ENCODE measurements at regions not wholly inside any gene's neighbourhood (a gene's known extent, or its start where the extent isn't known, plus 50 kb on each side); places are given as distances from the start of the nearest gene placed in this dataset.
"Not testable (repeated sequence)": the region's sequence is repeated elsewhere in the genome, so short reads cannot be mapped to it uniquely, and the experiment has no call there.

DNA sequence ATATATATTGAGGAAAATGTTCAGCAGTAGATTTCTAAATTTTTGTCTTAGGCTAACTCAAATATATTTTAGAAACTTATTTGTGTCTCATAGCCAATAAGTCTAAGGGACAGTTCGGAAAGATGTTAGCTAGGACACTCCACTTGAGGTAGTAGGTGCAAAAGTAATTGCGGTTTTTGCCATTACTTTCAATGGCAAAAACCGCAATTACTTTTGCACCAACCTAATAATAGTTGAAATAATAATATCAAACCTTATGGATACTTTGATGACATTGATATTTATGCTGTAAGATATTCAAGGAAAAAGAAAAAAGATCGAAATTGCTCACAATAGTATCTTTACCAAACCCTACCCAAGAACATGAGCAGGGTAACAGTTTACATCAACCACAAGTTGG lies 555.5 kb upstream of the ST8SIA4 start:
- no peak for DNase-seq

DNA sequence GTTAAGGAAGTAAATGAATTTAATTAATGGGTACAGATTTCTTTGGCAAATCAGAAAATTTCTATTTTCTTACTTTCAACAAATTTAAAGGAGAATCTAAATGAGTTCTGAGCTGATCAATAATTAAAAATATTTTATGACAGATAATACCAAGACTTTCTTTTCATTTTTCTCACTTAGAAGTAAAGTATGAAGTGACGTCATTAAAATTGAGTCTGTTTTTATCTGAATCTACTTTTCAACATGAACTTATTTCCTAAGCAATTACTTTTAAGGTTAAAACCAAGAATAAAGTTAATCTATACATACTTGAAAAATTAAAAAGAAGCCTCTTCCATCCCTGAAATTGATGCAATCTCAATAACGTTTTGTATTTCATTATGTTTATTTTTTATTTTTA lies 552.8 kb upstream of the ST8SIA4 start:
- no peak for DNase-seq

DNA sequence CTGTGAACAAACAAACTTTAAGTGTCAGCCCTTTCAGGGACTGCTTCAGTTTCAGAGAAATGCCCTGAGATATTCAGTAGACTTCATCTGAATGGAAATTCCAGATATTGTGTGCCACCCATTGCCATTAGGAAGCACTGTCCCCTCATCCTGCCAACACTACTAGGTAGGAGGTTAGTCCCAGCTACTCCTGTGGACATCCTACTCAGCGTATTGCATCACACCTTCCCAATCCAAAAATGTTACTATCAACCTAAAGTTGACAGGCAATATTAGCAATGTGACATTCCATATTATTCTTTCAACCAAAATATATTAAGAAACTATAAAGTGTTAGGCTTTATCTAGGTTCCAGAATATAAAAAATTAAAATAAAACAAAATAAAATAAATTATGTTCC lies 552.0 kb upstream of the ST8SIA4 start:
- no peak for DNase-seq

DNA sequence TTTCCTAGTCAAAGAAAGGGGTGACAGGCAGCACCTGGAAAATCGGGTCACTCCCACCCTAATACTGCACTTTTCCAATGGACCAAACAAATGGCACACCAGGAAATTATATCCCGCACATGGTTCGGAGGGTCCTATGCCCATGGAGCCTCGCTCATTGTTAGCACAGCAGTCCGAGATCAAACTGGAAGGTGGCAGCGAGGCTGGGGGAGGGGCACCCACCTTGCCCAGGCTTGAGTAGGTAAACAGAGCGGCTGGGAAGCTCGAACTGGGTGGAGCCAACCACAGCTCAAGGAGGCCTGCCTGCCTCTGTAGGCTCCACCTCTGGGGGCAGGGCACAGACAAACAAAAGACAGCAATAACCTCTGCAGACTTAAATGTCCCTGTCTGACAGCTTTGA lies 539.2 kb upstream of the ST8SIA4 start:
- DNase-seq = not testable (repeated sequence)

DNA sequence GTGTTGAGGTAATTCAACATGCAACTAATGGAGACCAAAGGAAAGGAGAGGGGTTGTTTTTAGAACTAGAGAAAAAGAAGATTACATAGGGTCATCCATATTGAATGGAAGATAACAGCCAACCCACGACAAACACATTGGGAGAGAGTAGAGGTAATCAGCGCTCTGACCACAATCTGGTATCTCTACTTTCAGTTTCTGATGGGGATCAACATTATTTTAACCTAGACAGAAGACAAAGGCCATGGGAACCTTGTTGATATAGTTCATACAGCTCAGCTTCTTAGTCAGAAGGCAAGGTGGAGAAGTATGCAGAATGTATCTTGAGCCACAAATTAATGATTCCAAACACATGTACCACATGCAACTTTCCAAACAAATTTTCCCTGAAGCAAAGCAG lies 537.1 kb upstream of the ST8SIA4 start:
- DNase-seq = no peak

DNA sequence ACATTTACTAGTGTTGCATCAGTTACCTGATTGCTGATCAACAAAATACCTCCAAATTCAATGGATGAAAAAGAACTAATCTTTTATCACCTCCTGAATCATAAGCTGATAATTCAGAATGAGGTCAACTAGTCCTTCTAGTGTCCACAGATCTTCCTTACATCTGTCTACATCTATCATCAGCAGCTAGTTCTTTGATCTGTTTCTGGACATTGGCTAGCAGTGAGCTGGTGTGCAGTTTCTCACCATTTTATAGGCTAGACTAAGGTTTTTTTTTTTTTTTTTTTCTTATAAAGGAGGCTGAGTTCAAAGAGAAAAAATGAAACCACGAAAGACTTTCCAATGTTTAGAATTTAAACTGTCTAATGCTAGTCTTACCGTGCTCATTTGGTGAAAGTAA lies 534.3 kb upstream of the ST8SIA4 start:
- DNase-seq = no peak

DNA sequence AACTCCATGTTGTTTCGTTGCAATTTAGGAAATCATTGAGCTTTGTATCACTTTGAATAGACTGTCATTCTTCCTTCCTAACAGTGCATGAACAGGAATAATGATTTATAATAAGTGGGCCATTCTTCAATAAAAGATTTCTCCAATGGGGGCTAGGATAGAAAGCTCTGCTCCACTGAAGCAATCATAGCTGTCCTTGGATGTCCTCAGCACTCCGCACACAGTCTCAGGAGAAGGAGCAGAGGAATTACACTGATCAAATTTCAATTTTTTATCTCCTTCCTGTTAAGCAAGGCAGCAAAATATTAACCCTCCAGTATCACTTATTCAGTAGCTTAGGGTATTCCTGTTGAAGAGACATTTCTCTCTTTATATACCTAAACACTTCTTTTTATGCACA lies 532.7 kb upstream of the ST8SIA4 start:
- DNase-seq = no peak

DNA sequence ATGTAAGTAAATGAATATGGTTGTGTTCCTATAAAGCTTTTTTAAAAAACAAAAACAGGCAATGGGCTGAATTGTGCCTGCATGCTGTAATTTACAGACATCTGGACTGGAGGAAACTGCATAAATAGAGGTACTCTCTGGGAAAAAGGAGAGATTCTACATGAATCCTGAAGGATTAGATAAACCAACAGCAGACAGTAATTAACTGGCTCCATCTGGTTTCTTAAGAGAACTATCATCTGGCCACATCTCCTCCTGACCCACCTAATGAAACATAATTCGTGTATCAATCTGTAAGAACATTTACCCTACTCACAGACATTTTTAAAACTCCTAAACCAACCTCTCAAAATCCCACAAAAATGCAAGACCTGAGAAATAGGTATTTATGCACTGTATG lies 528.1 kb upstream of the ST8SIA4 start:
- DNase-seq = no peak

DNA sequence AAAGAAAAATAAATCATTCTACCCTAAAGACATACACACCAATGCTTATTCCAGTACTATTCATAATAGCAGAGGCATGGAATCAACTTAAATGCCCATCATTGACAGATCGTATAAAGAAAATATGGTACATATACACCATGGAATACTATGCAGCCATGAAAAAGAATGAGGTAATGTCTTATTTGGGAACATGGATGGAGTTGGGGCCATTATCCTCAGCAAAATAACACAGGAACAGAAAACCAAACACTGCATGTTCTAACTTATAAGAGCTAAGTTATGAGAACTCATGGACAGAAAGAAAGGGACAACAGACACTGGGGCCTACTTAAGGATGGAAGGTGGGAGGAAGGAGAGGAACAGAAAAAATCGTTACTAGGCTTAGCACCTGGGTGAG lies 527.5 kb upstream of the ST8SIA4 start:
- no peak for DNase-seq

DNA sequence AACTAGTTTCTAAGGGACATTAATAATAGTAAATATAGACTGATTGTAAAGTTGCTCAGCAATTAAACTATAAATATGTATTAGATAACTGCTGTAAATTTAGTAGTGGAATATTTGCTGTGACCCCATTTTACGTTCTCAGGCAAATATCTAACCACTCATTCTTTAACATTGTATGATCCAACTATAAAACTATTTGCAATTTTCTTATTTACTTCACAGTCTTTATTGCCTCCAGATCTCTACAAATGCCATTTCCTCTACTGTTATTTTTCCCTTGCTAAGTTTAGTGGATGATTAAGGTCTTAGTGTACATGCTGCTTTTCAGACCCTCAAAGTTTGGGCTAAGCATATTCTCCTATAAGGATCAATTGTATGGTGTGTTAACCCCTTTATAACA lies 526.2 kb upstream of the ST8SIA4 start:
- no peak for DNase-seq

DNA sequence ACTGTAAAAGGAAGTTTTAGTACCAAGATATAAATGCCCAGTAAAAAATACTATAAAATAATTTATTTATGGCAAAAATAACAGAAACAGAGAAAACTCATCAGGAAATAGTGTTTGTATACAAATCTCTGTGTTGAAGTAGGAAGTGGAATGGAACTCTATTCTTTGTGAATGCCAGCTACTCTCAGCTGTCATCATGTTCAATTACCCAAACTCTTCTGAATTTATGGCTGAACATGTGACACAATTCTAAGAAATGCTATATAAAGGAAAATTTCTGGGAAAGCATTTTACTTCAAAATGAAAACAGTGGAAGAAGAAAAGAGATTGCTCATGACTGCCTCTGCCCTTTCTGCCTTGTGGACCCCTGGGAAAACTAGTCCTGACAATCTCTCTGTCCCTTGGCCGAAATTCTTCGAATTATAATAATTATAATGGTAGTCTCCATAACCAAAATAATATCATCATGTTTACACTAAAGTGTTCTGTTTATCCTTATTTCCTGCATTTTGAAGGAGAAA lies 522.3 kb upstream of the ST8SIA4 start:
- DNase-seq = no peak

DNA sequence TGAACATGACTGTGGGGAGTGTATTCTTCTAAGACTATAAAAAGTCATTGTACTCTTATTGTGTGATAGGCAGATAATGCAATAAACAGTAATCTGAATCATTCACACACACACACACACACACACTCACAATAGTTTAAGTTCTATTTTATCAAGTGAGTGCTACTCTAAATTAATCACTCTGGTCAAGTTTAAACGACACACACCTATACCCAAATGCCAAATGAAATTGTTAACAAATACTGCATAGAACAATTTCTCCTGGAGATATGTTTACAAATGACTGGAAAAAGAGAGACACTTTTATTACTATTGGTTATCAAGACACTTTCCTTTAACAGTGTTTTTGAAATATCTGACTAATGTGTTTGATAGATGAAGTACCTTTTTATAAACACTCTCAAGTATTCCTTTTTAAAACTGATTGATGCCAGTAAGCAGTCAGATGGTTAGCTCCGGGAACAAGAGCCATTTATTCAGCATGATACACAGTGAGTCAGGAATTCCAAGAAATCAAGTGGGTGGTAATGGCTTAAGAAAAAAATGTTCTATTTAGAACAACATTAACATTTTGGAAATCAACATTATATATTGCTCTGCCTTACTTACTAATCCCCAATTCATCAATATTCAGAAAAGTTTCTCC lies 521.6 kb upstream of the ST8SIA4 start:
- DNase-seq = no peak

DNA sequence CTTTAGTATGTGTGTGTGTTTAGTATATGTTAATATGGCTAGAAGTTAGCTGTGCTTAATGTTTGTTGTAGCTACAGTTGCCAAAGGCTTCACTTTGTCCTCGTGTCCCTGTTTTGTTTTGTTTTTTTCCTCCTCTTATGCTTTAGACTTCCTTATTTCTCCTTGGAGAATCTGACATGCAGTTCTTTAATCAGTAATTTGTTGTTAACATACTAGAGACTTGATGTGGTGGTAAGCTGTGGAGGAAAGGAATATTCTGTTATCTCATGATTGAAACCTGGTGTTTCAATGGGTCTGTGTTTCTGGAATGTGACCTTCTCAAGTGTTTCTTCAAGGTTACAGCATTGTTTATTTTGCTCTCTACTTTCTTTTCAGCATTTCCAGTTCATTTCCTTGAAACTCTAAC lies 515.6 kb upstream of the ST8SIA4 start:
- DNase-seq = no peak

DNA sequence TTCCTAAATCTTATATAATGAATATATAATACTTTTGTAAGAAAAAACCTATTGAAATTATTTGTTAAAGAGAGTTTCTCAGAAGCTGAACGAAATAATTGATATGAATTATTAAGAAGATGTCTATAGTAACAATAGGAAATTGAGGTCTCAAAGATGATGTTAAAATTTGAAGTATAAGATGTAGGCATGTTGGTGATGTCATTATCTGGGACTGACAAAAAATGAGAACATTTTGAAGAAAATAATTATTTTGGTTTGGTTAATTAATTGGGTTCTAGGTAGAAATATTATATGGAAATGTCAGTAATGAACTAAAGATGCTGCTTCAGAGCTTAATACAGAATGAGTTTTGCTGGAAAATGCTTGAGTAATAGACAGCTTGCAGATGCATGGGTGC lies 501.4 kb upstream of the ST8SIA4 start:
- no peak for DNase-seq

DNA sequence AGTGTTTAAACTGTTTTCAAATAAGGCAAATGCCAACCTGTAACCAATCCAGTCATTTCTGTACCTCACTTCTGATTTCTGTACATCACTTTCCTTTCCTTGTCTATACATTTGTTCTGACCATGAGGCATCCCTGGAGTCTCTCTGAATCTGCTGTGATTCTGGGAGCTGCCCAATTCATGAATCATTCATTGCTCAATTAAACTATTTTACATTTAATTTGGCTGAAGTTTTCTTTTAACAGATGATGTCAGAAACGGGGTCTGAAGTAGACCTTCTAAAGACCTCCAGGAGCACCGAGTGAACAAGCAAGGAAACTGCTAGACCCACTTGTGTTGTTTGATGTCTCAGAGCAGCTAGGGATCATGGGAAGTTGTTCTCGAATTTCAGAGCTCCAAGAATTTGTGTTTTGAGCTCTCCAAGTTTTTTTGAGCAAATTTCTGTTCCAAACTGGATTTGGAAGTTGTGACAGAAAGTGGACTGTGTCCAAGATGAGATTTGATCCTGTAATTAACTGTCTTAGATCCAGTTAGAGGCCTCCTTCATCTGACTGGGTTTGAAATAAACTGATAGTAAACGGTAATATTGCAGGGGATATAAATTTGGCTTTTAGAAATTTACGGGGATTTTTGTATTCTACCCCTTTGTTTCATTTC lies 490.8 kb upstream of the ST8SIA4 start:
- DNase-seq = no peak

DNA sequence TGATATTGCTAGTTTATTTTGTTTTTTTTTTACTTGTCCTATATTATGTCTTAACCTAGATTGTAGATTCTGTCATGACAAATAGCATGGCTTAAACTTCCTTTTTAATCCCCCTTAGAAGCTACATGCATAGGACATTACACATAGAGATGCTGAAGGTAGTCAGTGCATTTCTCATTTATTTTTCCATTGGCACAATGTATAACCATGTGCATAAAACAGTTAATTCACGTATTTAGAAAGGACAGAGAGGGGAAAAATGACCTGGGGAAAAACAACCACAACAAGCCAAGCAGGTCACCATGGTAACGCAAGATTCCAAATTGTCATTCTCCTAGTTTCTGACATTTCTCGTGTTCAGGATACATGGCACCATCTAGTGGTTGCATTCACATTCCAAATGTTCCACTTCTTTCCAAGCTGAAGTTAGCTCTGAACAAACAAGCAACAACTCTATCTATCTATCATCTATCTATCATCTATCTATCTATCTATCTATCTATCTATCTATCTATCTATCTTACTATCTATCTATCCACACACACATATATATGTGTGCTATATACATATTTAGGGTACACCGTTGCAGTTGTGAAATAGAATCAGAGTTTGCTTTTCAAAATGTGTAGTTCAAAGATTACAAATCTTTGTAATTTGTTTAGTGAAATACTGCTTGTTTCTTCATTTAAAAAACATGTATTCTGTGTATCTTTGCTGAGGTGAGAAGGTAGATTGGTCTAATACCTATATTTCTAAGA lies 487.2 kb upstream of the ST8SIA4 start:
- no peak for DNase-seq

DNA sequence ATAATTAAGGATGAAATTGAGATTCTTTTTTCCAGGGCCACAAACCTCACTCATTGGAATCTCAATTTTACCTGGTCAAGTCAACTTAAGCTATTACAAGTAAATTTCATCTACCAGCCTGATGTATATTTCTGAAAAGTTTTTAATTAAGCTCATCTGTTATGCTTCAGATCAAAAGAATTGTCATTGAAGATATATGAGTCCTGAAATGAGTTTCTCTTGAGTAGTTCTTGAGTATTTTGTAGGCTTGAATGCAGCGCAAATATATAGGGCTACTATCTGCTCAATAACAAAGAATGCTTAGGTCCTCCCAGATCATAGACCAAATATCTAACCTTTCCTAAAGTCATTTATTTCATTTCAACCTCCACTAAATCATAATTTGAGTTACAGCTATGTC lies 482.2 kb upstream of the ST8SIA4 start:
- DNase-seq = no peak

DNA sequence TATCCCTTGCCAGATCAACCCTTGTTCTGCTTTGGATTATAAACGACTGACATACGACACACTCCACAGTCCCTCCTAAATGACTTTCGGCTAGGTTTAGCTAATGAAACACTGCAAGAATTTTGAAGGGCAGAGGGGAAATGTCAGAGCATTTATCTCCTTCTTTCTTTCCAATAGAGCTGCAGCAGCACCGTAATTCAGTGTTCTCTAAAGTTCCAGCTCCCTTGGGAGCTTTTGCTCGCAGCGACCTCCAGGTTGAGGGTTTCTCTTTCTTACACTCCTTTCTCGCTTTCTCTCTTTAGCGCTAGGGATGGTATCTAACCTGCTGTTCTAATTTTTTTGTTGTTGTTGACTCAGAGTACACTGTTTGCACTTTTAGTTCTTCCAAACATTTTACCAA lies 467.1 kb upstream of the ST8SIA4 start:
- no peak for DNase-seq

DNA sequence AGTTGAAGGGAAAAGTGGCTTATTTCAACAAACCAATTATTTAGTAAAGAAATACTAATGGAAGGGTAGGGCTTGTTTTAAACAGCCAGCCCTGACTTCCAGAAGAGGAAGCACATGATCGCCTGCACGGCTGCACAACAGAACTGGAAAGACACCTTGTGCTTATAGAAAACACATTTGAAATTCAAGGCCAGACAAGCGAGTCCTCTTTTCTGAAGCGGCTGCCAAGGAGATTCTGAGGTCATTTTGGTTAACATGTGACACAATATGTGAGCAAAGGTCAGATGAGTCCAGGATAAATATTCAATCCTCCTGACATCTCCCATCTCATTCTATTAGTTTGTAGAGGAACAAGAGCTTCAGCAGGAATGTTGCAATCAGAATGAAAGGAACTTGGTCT lies 461.4 kb upstream of the ST8SIA4 start:
- no peak for DNase-seq

DNA sequence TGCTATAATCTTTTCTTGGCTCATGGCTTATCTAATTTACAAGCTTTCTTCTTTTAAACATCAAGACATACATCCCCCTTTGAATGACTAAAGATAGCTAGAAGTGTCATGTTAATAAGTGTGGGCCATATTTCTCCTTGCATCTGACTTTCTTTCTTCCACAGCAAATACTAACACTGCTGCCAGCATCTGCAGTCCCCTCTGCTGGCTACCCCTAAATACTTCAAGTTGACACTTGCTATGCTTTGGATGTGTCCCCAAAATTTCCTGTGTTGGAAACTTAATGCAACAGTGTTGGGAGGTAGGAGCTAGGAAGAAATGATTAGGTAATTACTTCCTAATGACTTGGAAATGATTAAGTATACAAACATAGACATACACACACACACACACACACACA lies 459.0 kb upstream of the ST8SIA4 start:
- no peak for DNase-seq

DNA sequence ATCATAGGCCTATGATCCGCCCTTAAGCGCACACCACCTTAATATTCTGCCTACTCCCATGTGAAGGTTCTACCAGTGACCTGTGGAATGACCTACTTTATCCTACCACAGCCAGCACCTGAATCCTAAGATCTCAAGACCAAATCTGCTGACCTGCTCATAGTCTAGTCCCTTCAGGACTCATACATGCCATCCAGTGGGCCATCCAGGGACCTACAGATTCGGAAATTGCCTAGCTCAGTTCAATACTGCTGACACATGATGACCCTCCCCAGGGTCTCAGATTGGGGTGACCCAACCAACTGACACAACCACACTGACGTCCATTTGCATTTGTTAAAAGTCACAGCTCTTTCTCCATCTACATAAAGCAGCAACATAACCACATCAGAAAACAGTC lies 443.8 kb upstream of the ST8SIA4 start:
- DNase-seq = no peak

DNA sequence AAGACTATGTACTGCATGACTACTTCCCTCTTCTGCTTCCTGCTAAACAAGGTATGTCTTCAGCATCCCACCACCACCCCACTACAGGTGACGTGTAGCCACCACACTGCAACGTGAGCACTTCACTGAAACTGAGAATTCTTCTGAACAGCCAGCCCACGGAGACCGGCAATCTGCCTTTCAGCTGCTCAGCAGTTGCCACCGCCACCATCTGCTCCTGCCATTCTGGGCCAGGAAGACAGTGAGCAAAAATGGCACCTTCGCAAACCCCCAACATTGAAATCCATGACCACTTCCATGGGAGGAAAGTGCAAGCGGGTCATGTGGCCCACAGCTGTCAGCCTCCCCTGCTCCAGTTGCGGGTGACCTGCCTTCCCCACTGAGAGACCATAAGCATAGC lies 443.4 kb upstream of the ST8SIA4 start:
- DNase-seq = no peak

DNA sequence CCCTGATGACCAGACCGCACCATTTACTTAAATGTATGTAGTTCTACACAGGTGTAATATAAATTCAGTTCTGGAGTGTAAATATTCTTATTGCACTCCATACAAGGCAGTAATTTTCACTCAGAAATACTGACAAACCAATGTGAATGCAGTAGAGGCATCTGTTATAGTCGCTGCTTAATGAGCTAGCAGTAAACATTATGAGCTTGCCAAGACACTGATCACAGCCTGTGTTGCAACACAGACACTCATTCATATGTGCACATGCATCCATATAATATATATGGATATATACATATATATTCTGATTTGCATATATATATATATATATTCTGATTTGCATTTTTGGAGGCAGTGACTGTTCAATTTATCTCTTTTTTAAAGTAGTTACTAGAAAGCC lies 435.1 kb upstream of the ST8SIA4 start:
- DNase-seq = no peak

DNA sequence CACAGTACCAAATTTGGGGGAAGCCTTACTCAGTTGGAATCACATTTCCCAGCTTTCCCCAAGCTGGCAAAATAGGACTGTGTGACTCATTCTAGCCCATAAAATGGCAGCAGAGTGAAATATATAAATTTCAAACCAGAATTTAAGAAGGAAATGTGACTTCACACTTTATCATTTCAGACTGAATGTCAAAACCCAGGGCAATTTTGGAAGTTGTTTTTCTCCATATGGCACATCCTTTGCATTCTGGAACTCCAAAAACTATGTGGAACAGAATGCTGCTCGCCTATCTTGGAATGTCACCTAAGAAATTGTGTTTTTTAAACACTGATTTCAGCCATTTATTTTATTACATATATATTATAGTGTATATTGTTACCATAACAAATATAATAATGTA lies 424.7 kb upstream of the ST8SIA4 start:
- DNase-seq = no peak
